Keratinocyte (primary cell): ENCODE measurements at regions not wholly inside any gene's neighbourhood (a gene's known extent, or its start where the extent isn't known, plus 50 kb on each side); places are given as distances from the start of the nearest gene placed in this dataset.

ENCODE experiments used
- DNase-seq: peaks from one replicate; pipeline ENCODE4 v3.0.0-alpha.2; 2011; ENCODE audit warnings: low read depth, missing footprints, low spot score
- FAIRE-seq: peaks from 2 replicates; lab custom pipeline; 2011; peaks lifted over from hg19 to GRCh38; lab: Jason Lieb, UNC
- H2AFZ ChIP-seq: 2 replicates; pipeline ENCODE4 v1.6.0; 2012; ENCODE audit warnings: low read length, control low read depth, inconsistent platforms; ENCODE audit not compliant: control insufficient read depth
- H3K27ac ChIP-seq: 2 replicates; pipeline ENCODE4 v1.5.1; 2011; ENCODE audit warnings: low read length; ENCODE audit not compliant: control insufficient read depth, insufficient read depth
- H3K27me3 ChIP-seq: 3 replicates; pipeline ENCODE4 v1.6.0; 2011; ENCODE audit warnings: low read length; ENCODE audit not compliant: control insufficient read depth, insufficient read depth; ENCODE audit errors: extremely low read depth
- H3K36me3 ChIP-seq, 2 experiments: 2 replicates in 1 of 2; 3 replicates in 1 of 2; pipeline ENCODE4 v1.5.1; 2011; ENCODE audit warnings: low read length in 2 of 2, mild to moderate bottlenecking in 1 of 2; ENCODE audit not compliant: control insufficient read depth in 2 of 2, insufficient read depth in 2 of 2; ENCODE audit errors: extremely low read depth in 1 of 2
- H3K4me1 ChIP-seq: 3 replicates; pipeline ENCODE4 v1.5.1; 2011; ENCODE audit warnings: low read length; ENCODE audit not compliant: control insufficient read depth, insufficient read depth; ENCODE audit errors: extremely low read depth
- H3K4me2 ChIP-seq: 3 replicates; pipeline ENCODE4 v1.6.0; 2011; ENCODE audit warnings: low read depth, low read length; ENCODE audit not compliant: control insufficient read depth, insufficient read depth; ENCODE audit errors: extremely low read depth
- H3K4me3 ChIP-seq, 3 experiments: fragments of 200-600 bp in 1 of 3; sonication (generic) in 1 of 3; 2 replicates in 2 of 3; 3 replicates in 1 of 3; pipeline ENCODE4 v1.5.1; 2011 to 2016; ENCODE audit warnings: low read length in 3 of 3, mild to moderate bottlenecking in 3 of 3, control low read depth in 2 of 3, inconsistent platforms in 1 of 3, low read depth in 1 of 3, mixed read lengths in 1 of 3, mixed run types in 1 of 3, moderate library complexity in 1 of 3; ENCODE audit not compliant: control insufficient read depth in 2 of 3, insufficient read depth in 2 of 3; ENCODE audit errors: extremely low read depth in 1 of 3
- H3K79me2 ChIP-seq: 2 replicates; pipeline ENCODE4 v1.6.0; 2012; ENCODE audit warnings: low read length; ENCODE audit not compliant: control insufficient read depth, insufficient read depth
- H3K9ac ChIP-seq: 3 replicates; pipeline ENCODE4 v1.6.0; 2011; ENCODE audit warnings: low read length; ENCODE audit not compliant: control insufficient read depth, insufficient read depth; ENCODE audit errors: extremely low read depth
- H3K9me1 ChIP-seq: 3 replicates; pipeline ENCODE4 v1.6.0; 2011; ENCODE audit warnings: low read length; ENCODE audit not compliant: control insufficient read depth, insufficient read depth; ENCODE audit errors: extremely low read depth
- H3K9me3 ChIP-seq: 2 replicates; pipeline ENCODE4 v1.5.1; 2012; ENCODE audit warnings: low read depth, low read length; ENCODE audit not compliant: control insufficient read depth
- H4K20me1 ChIP-seq: 3 replicates; pipeline ENCODE4 v1.6.0; 2011; ENCODE audit warnings: low read length; ENCODE audit not compliant: control insufficient read depth, insufficient read depth; ENCODE audit errors: extremely low read depth
- CTCF ChIP-seq, 3 experiments: IDR thresholded peaks in 1 of 3; conservative IDR thresholded peaks in 1 of 3; optimal IDR thresholded peaks in 1 of 3; 2 replicates in 2 of 3; 3 replicates in 1 of 3; pipeline versions ENCODE3 to v1.5.1; 2011; ENCODE audit warnings: low read length in 3 of 3, mild to moderate bottlenecking in 3 of 3, moderate library complexity in 2 of 3, control low read depth in 1 of 3, inconsistent platforms in 1 of 3; ENCODE audit not compliant: insufficient read depth in 2 of 3; ENCODE audit errors: extremely low read depth in 1 of 3
- EZH2 ChIP-seq: IDR thresholded peaks from one replicate; pipeline ENCODE4 v1.6.1; 2012; ENCODE audit warnings: inconsistent platforms, mild to moderate bottlenecking, low read length, moderate library complexity
- dilution Hi-C: fragments of 300-500 bp; cut with MboI; formaldehyde crosslinking; loops from one replicate; pipeline ENCODE4 v1.7.0; 2020; ENCODE audit warnings: low sequenced_read_pairs; ENCODE audit not compliant: extremely low pct_ligation_motif_present

- FAIRE-seq: no peak
- no peak for DNase-seq
- Histone ChIP-seq H3K79me2 (no peaks in the 10 kb centered on the region), H3K9ac (no peak overlapping the region), H4K20me1 (no peaks in the 10 kb centered on the region), H2AFZ (no peak overlapping the region), H3K36me3 (no peaks in the 10 kb centered on the region), H3K4me2 (no peak overlapping the region), H3K9me3 (no peaks in the 10 kb centered on the region), H3K9me1 (no peaks in the 10 kb centered on the region), H3K4me1 (no peaks in the 10 kb centered on the region), H3K27ac (no peak overlapping the region), H3K4me3 (no peak overlapping the region), H3K27me3 (no peaks in the 10 kb centered on the region)
- TF ChIP-seq CTCF (optimal IDR thresholded peaks at IDR 0.05 in 1 of 3, IDR thresholded peaks at IDR 0.05 in 1 of 3, conservative IDR thresholded peaks at IDR 0.05 in 1 of 3; ENCODE audit: extremely low read depth in 1 of 3, insufficient read depth in 2 of 3, low read length in 3 of 3) (no peak), EZH2 (no peak)
- dilution Hi-C loops: no loop called here
Observed at GRCh38 chr1:194081444-194081843, 895.0 kb upstream of the B3GALT2 start.

DNA sequence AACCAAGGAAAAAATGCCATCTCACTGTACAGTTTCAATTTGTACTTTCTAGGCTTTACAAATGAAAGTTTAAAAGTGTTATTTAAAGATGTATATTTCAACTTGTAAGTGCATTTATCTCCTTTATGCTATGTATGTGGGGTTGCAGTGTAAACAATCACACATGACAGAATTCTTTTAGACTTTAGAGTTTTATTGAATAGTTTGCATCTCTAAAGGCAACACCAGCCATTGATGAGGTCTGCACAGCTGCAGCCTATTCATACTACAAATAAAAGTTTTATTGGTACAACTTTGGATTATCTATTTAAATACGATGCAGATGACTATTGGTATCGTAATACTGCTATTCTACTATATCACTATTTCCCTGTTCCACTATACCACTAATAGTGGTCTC, 894.4 kb upstream of the B3GALT2 start:
- H3K27me3 ChIP-seq: no peaks in the 10 kb centered on the region
- no peak overlapping the region for H3K4me2 ChIP-seq
- H4K20me1 ChIP-seq: no peaks in the 10 kb centered on the region
- no peak overlapping the region for H3K4me3 ChIP-seq
- no peaks in the 10 kb centered on the region for H3K4me1 ChIP-seq
- H3K9me1 ChIP-seq: no peaks in the 10 kb centered on the region
- DNase-seq (no peak), FAIRE-seq (no peak)
- H3K36me3 ChIP-seq: no peaks in the 10 kb centered on the region
- no peak for TF ChIP-seq CTCF (optimal IDR thresholded peaks at IDR 0.05 in 1 of 3, IDR thresholded peaks at IDR 0.05 in 1 of 3, conservative IDR thresholded peaks at IDR 0.05 in 1 of 3; ENCODE audit: extremely low read depth in 1 of 3, insufficient read depth in 2 of 3, low read length in 3 of 3)
- no peak for TF ChIP-seq EZH2
- no peak overlapping the region for H3K27ac ChIP-seq
- no peak overlapping the region for H3K9ac ChIP-seq
- dilution Hi-C loops: no loop called here
- no peak overlapping the region for H2AFZ ChIP-seq
- H3K9me3 ChIP-seq: no peaks in the 10 kb centered on the region
- no peaks in the 10 kb centered on the region for H3K79me2 ChIP-seq
